ENCODE measurements at regions not wholly inside any gene's neighbourhood (a gene's known extent, or its start where the extent isn't known, plus 50 kb on each side); places are given as distances from the start of the nearest gene placed in this dataset.

GRCh38 chr3:76961284-76961683 lies 78.6 kb upstream of the ROBO2 start:
- TF ChIP-seq CTCF (IDR thresholded peaks at IDR 0.05) (no peak), POLR2A (IDR thresholded peaks at IDR 0.05) (no peak)

Data from ovary (tissue), 3 donors.